Stimulated activated CD8-positive, alpha-beta memory T cell treated with anti-CD3 and anti-CD28 coated beads, Interleukin-12 subunit alpha, Interleukin-12 subunit beta, amount 100 ng/mL, for 1 hour (primary cell): ENCODE measurements at regions not wholly inside any gene's neighbourhood (a gene's known extent, or its start where the extent isn't known, plus 50 kb on each side); places are given as distances from the start of the nearest gene placed in this dataset.

Source experiments
- DNase-seq: peaks from one replicate; pipeline ENCODE4 v3.0.0-alpha.2; 2020; ENCODE audit warnings: low read depth

DNA sequence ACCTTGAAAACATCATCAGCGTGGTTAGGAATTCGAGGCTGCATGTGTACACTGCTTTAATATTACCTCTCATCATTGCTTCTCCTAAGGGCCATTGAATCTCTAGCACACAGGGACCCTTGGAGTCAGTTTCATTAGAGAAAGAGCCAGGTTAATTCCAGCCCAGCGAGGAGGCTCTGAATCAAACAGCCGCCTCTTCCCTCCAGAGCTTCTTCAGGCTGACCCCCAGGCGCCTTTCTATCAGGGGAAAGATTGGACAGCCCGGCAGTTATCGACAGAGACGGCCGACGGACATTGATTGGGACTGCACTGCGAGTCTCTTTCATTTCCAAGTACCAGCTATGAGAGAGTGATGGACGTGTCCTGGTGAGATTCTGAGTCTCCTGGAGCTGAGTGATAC, 159.2 kb downstream of the ANKRD60 start:
- no peak for DNase-seq

DNA sequence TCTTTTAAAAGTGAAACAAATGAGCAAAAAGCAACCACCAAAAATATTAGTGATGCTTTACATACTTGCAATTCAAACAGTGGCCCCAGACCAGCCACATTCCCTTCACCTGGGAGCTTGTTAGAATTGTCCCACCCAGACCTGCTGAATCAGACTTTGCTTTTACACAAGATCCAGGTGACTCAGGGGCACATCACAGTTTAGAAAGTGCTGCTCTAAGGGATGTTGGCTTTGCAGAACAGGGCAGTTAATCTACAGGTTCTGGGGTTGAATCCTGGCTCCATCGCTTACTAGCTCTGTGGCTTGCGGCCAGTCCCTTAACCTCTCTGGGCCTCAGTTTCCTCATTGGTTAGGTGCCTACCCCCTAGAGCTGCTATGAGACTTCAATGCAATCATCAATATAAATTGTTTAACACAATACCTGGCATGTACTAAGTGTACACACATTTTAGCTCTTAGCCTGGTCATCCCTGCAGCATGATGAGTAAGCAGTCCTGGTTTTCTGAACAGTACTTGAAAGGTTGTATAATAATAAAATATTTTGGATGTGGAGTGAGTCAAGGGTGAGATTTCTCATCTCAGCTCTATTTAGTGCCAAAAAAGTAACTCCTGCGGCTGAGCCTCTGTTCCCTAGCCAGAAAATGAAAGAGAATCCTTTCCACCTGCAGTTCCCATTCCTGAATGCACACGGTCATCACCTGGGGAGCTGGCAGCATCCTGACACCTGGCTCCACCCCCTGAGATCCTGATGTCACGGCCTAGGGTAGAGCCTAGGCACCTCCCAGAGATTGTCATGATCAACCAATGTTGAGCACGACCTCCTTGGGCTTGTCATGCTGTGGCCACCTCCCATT, 162.7 kb downstream of the ANKRD60 start:
- no peak for DNase-seq

DNA sequence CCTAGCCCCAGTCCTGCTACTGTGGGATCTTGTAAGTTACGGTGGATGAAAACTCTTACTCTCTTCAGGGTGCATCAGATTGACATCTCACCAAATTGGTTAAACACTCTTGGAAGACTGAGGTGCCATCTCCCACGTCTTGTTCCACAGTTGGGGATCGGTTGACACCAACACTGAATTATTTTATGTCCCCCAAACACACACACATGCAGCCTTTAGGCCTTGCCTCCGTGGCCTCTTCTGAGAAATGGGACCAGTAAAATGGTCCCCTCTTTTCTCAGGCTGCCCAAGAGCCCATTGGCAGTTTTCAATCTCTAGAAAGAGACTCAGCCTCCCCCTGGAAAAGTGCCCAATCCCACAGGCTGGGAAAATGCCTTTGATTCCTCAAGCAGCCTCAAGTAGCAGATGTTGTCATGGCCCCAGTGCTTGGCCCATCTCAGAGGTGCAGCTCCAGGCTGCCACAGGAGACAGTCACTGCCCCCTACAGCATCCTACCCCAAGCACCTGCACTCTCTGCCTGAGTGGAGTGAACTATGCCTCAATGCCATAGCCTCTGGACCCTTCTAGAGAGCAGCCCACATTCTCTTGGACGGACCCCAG, 163.9 kb downstream of the ANKRD60 start:
- no peak for DNase-seq

DNA sequence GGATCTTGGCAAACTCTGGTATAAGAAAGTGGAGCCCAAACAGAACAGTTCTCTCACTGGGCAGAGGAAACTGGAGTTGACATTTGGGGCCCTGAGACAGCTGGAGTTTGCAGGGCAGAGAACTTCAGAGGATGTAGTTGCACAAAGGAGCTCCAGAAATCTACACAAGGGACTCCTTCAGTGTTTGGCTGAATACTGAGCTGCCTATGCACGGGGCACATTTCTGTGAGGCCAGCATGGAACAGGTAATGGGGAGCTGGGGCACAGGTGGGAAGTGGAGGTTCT, 169.3 kb downstream of the ANKRD60 start:
- no peak for DNase-seq

DNA sequence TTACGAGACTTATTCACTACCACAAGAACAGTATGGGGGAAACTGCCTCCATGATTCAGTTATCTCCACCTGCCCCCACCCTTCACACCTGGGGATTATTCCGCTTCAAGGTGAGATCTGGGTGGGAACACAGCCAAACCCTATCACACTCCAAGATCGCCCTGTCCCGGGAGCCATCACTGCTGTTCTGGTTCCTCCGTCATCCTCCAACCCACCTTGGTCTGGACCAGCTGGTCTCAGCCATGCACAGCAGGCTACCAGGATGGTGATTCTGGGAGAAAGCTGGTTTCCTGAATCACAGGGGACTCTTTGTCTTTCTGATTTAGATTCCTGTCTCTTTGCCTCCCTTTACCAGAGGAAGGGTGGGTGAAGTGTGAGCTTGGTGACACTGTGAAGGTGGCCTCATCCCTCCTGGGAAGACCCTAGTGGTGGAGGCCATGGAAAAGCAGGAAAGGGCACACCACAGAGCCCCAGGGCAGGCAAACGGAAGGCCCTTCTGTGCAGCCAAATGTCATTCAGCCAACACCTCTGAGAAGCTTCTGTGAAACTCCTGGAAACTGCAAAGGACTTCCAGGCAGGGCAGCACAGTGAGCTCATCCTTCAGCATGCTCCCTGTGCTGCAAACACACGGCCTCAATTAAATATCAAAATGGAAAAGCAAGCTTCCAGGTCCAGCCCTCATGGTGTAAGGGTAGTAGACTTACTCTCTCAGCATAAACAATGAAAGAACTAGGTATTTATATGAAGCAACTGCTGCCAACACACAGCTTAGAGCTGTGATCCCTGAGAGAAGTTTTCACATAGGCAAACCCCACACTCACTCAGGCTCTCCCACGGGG, 169.8 kb downstream of the ANKRD60 start:
- DNase-seq = no peak

DNA sequence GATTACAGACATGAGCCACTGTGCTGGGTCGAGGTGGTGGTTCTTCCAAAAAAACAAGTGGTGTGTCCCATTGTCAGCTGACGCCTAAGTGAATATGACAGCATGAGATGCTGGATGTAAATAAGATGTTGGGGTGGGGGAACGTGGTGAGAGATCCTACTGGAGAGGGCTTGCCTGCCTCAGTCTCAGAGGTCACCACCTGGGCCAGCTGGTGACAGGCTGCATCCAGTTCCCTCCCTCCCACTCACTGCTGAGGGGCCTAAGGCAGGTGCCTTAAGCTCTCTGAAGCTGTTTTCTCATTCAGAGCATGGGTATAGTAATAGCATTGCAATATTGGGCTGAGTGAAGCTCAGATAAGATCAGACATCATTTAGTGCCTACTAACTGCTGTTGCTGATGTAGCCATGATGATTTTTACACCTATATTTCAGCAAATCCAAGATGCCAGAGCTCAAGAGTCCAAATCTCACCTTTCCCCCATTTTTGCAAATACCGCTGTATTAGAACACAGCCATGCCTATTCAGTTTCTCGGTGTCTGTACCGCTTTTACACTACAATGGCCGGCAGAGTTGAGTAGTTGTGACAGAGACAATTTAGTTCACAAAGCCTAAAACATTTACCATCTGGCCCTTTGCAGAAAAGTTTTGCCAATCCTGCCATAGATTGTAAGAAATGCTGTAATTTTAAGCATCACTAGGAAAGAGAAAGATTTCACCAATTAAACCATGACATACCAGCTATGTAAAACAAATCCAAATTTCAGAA, 171.3 kb downstream of the ANKRD60 start:
- DNase-seq = no peak

DNA sequence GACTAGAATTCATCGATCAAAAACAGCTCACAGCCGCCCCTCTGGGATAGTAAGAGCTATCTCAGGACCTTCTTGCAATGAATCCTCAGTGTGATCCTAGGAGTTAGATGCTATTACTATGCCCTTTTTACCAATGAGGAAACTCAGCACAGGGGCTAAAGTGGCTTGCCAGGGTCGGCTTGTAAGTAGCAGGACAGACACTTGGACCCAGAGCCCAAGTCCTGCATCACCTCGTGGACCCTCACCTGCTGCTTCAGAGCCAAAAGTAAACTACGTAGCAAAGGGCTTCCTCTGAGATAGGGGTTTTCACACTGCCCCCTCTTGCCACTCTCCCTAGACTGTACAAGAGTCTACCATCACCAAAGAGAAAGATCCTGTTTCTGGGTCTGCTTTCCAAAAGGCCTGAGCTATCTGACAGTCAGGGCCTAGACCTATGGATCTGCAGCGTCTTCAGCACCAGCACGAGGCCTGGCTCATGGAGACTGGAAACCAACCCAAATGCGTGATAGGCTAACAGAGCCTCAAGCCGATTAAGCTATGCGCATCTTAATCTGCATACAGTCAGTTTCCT, 172.3 kb downstream of the ANKRD60 start:
- DNase-seq = no peak

DNA sequence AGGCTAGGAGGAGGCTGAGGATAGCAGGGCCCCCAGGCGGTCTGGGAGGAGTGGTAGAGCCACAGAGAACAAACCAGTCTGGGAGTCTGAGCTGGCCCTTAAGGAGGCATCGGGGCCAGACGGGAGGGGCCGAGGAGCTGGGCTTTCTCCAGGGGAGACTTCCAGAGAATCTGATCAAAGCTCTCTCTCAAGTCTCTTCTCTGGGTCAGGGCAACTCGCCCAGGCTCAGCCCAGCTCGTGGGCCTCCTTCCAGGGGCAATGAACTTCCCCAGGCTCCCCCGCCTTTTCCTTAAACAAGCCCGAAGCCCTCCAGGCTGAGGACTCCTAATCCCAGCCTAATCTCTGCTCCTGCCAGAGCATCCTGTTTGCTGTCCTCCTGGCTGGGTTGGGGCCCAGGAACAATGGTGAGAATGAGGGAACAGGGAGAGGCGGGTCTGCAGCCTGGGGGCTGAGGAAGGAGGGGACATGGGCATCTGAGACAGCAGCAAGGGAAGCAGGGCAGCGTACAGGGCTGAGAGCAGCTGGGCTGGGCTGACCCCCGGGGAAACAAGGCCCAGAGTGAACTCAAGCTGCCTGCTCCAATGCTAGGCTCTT, 173.6 kb downstream of the ANKRD60 start:
- no peak for DNase-seq

DNA sequence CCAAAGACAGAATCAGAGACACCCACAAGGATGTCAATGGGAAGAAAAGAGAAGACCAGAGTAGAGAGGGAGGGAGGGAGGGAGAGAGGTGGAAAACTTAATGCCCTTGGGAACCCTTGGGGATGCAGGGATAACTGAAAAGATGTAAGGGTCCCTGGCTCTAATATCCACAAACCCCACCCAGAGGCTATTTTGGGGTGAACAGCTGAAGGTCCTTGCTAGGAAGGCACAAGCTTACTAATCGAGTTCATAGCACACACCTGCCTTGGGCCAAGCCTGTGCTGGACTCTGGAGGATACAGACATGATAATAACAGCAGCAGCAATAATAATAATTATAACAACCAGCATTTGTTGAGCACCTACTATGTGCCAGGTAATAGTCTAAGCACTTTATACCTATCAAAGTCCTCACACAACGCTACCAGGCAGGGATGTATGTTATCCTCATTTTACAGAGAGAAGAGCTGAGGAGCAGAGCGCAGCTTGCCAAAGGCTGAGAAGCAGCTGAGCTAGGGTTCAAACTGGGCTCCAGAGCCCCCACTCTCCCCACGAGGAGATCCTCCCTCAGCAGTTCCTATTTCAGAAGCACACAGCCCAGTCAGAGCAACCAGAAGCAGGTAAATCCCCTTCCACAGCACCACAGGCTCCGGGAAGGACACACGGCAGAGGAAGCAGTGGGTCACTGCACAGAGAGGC, 174.2 kb downstream of the ANKRD60 start:
- DNase-seq = no peak

DNA sequence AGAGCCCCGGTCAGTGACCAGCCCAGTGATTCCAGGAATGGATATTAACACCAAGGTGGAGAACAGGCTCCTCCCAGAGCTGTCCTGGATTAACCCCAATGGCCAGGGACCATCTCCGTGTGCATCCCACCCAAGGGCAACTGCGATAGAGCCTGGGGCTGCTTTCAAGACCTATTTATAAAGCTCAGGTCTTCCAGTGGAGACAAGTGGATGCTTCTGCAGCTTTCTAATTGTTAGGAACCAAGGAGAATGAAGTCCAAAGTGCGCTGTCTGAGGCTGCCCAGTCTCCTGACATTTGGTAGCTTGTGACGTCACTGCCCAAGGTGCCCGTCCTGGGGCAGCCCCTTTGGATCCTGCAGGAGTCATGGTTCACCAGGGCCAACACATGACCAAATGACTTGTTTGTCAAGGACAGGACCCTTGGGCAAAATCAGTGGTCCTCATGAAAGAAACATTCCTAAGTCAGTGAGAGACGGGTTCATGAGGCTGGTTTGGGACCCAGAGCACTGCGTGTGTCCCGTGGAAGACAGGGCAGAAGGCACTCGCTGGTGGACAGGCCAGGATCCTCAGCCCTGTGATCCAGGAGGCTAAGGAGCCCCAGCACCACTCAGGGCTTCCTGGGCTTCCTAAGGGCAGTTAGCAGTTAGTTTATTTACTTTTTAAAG, 174.9 kb downstream of the ANKRD60 start:
- no peak for DNase-seq

DNA sequence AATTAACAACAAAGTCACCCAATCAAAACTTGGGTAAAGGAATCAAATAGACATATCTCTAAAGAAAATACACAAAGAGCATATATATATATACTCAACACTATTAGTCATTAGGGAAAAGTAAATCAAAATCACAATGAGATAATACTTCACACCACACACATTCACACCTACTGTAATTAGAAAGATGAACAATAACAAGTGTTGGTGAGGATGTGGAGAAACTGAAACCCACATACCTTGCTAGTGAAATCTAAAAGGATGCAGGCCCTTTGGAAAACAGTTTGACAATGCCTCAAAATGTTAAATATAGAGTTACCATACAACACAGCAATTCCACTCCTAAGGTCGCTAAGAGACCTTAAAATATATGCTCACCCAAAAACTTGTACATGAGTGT, 177.1 kb downstream of the ANKRD60 start:
- no peak for DNase-seq

DNA sequence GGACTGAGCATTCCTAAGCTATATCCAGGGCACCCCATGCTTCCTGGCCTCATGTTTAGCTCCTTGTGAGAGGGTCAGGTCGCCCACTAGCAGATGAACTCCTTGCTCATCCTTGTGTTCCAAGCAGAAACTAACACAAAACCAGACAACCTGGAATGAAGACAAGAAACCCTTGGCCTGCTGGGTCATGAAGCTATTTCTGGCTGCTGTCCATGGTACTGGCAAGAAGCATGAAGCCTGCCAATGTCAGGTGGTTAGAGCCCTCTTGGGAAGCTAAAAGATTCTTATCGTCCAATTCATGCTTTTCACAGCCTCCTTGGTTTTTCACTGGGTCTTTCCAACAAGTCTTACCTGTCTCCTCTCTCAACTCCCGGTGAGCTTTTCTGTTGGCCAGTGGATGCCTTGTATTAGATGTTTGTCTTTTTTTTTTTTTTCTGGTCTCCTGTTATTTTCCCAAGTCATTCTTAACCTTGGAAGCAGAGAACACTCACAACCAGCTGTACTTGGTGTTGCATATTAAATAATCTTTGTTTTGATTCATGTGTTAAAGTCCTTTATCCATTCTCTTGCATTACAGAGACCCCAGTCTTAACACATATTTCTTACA, 180.3 kb downstream of the ANKRD60 start:
- DNase-seq = no peak

DNA sequence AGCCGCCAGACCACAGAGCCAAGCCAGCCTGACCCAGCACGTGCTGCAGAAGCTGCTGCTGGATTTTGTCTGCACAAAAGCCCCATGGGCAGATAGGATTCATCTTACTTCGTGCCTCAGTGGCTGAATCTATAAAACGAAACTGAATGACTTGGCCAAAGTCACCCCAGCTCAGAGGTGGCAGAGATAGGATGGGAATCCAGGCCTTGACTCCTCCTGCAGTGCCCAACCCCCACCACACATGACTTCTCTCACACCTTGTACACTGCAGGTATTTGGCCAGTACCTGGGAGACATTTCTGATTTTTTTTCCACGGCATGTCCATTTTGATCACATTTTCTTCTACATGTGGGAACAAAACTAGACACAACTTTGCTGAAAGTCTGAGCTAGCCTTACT, 182.1 kb downstream of the ANKRD60 start:
- no peak for DNase-seq

DNA sequence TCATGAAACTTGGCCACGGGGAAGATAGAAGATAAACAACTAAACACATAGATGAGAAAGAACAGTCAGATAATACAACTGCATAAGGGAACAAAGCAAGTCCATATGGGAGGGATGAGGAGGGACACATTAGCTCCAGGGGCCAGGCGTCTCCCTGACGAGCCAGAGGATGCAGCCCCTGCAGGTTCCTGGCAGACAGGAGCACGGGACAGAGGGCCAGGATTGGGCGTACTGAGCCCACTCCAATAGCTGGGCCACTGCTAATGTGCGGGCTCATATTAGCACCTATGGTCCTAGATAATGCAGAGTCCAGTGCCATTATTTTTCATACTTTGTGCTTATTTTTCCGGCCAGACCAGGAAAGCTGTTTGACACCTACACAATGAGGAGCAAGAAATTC, 182.9 kb downstream of the ANKRD60 start:
- DNase-seq = no peak

DNA sequence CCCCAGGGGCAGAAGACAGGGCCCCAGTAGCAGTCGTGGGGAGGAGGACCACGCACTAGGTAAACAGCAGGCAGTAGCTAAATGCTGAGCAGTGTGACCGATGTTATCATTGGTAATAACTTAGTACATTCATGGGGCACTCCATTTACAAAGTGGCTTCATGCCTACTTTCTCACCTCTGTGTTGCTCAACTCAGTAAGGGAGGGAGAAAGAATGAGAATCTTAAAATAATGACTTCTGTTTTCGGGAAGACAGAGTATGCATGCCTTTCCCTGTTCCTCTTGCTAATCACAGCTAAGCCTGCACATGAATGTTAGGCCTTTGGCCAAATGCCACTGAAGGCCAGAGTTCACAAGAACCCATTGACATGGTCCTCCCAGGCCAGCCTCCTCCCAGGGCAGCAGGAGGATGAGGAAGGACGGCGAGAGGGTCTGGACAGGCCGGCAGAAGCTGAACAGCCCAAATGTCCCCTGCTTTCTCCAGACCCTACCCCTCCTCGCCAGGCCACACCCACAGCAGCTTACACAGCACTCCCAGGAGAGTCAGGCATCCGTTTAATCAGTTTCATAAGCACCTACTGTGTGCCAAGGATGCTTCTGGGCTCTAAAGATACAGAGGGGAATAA, 183.4 kb downstream of the ANKRD60 start:
- no peak for DNase-seq

DNA sequence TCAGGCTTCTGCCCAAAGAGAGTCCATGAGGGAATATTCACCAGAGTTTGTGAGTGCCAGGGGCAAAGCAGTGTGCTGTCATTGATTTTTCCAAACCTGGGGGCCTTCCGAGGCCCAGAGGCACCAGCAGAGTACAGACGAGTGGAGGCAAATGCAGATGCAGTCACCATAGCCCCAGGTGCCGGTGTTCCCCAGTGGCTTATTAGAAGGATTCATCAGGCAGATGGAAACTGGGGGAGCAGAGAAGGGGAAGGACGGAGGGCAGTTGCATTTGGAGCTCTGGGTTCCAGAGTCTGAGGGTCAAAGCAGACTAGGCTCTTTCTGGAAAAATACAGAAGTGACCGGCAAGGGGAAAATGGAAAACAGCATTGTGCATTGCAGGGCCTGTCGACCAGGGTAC, 184.2 kb downstream of the ANKRD60 start:
- DNase-seq = no peak

DNA sequence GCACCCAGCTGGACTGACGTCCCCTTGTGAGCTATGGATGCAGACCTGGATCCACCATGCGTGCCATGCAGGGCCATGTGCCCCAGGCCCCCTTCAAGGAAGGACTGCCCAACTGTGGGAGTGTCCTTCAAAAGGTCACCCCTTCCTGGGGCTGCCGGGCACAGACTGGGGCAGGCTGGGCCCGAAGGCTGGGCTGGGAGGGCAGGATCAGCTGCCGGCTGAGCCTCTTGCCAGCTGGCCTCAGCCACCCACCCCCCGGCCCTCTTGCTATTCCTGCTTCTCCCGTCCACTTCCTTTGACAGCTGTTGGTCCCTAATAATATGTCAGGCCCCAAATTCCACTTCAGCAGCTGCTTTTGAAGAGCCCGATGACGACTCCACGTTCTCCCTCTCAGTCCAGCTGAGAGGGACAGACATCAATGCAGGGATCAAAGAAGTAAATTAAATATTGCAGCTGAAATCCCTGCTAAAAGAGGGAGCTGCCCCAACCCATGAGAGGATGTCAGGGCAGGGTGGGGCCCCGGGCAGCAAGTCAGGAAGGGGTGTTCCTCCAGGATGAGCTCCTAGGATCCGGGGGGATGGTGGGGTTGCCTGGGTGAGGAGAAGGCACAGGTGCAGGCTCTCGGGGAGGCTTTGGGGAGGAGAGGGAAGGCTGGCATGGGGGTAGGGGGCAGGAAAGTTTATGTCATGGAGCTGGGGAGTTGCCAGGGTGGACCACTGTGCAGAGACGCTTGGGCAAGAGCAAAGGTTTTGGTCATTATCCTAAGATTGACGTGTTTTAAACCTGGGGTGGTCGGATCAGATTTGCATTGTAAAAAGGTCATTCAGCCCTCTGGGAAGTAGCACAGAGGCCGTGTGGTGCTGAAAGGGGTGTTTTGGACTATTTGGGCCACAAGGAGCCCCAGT, 185.0 kb downstream of the ANKRD60 start:
- DNase-seq = no peak

DNA sequence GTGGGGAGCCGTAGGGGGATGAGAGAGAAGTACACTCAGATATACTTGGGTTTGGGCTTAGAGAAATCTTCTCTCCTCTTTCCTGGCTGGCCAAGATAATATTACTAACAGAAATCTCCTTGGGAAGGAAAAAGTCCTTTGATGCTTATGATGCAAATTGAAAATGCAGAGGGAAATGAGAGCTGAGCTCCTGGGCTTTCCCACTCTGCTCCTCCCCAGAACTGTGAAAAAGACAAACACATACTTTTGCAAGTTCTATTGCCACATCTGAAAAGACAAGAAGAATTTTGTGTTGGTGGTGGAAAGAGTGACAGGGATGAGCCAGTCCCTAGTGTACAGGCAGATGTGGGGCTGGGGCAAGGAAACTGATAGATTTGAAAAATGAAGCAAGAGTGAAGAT, 185.9 kb downstream of the ANKRD60 start:
- DNase-seq = no peak
